HL-60 (cell line): ENCODE measurements at regions not wholly inside any gene's neighbourhood (a gene's known extent, or its start where the extent isn't known, plus 50 kb on each side); places are given as distances from the start of the nearest gene placed in this dataset.

Experiments
- DNase-seq, 2 experiments: peaks; one replicate each; pipeline ENCODE4 v3.0.0-alpha.2; 2010 to 2020; ENCODE audit warnings: low read depth in 1 of 2, low spot score in 1 of 2
- H3K27ac ChIP-seq: fragments of 250-450 bp; sonication (Bioruptor Pico); replicated peaks from 2 replicates; pipeline ENCODE4 v1.5.1; 2020; ENCODE audit warnings: mild to moderate bottlenecking, moderate library complexity
- H3K27me3 ChIP-seq: fragments of 250-450 bp; sonication (Bioruptor Pico); 2 replicates; pipeline ENCODE4 v1.5.1; 2021; ENCODE audit warnings: mild to moderate bottlenecking, moderate library complexity; ENCODE audit not compliant: insufficient read depth, poor library complexity, severe bottlenecking
- H3K4me3 ChIP-seq: replicated peaks from 2 replicates; pipeline ENCODE4 v1.5.1; 2011; ENCODE audit warnings: mild to moderate bottlenecking, control low read depth, low read length; ENCODE audit not compliant: insufficient read depth
- CTCF ChIP-seq: IDR thresholded peaks from one replicate; pipeline ENCODE4 v1.5.1; 2011; ENCODE audit warnings: low read length, control low read depth, inconsistent platforms; ENCODE audit not compliant: insufficient read depth
- GABPA ChIP-seq: IDR thresholded peaks from 2 replicates; pipeline ENCODE4 v1.6.1; 2012; ENCODE audit warnings: low read depth
- POLR2AphosphoS5 ChIP-seq: IDR thresholded peaks from 2 replicates; pipeline ENCODE4 v1.6.1; 2012; ENCODE audit warnings: low read depth
- REST ChIP-seq: IDR thresholded peaks from 2 replicates; pipeline ENCODE4 v1.6.1; 2012; ENCODE audit warnings: low read depth; ENCODE audit not compliant: insufficient replicate concordance
- SPI1 ChIP-seq: IDR thresholded peaks from 2 replicates; pipeline ENCODE4 v1.6.1; 2012; ENCODE audit warnings: low read depth, mild to moderate bottlenecking, borderline replicate concordance

GRCh38 chr13:37968555-37968954 lies 99.0 kb upstream of the TRPC4 start:
- no peak for DNase-seq
- no peak overlapping the region for H3K4me3 ChIP-seq
- no peak overlapping the region for H3K27ac ChIP-seq
- H3K27me3 ChIP-seq: no peaks in the 10 kb centered on the region
- TF ChIP-seq SPI1: no peak
- no peak for TF ChIP-seq GABPA
- TF ChIP-seq POLR2AphosphoS5: no peak
- TF ChIP-seq CTCF: no peak
- no peak for TF ChIP-seq REST

- no peak for DNase-seq
- TF ChIP-seq POLR2AphosphoS5 (no peak), CTCF (no peak), REST (no peak), SPI1 (no peak), GABPA (no peak)
- Histone ChIP-seq H3K27me3 (no peaks in the 10 kb centered on the region), H3K27ac (no peak overlapping the region), H3K4me3 (no peak overlapping the region)
These were observed 96.7 kb upstream of the TRPC4 start for GRCh38 chr13:37966266-37966665.

GRCh38 chr13:37960427-37960826 lies 90.9 kb upstream of the TRPC4 start:
- TF ChIP-seq CTCF (no peak), REST (no peak), SPI1 (no peak), GABPA (no peak), POLR2AphosphoS5 (no peak)
- no peak for DNase-seq
- H3K27ac ChIP-seq: no peak overlapping the region
- no peaks in the 10 kb centered on the region for H3K27me3 ChIP-seq
- no peak overlapping the region for H3K4me3 ChIP-seq
